Right lobe of liver (tissue), 6 donors: ENCODE measurements at regions not wholly inside any gene's neighbourhood (a gene's known extent, or its start where the extent isn't known, plus 50 kb on each side); places are given as distances from the start of the nearest gene placed in this dataset.

ENCODE experiments used
- ATAC-seq, 4 donors: fragments of 200-7000 bp; cut with Tn5 transposase; one replicate each; pipeline ENCODE4 v1.9.1; 2020; ENCODE audit warnings: mild to moderate bottlenecking in 4 of 4, moderate library complexity in 4 of 4
- DNase-seq, 3 donors: peaks; one replicate each; pipeline ENCODE4 v3.0.0-alpha.2; 2020
- H3K27ac ChIP-seq, 3 donors: fragments of 200-600 bp; one replicate each; pipeline ENCODE4 v1.8.0; 2022
- H3K27me3 ChIP-seq, 2 donors: fragments of 200-600 bp; one replicate each; pipeline ENCODE4 v1.8.0; 2022
- H3K36me3 ChIP-seq, 4 donors: fragments of 200-600 bp; sonication (generic) in 1 of 4; one replicate each; pipeline versions ENCODE4 v1.5.1 to v1.8.0; 2017 to 2022; ENCODE audit warnings: control low read depth in 1 of 4
- H3K4me1 ChIP-seq, 4 donors: fragments of 200-600 bp; sonication (generic) in 1 of 4; one replicate each; pipeline versions ENCODE4 v1.5.1 to v1.8.0; 2017 to 2022; ENCODE audit warnings: control low read depth in 1 of 4
- H3K4me3 ChIP-seq, 3 donors: fragments of 200-600 bp; one replicate each; pipeline ENCODE4 v1.8.0; 2022
- H3K9me3 ChIP-seq, 4 donors: fragments of 200-600 bp; sonication (generic) in 1 of 4; one replicate each; pipeline versions ENCODE4 v1.5.1 to v1.8.0; 2017 to 2022; ENCODE audit warnings: control low read depth in 1 of 4
- POLR2A ChIP-seq: fragments of 450-650 bp; IDR thresholded peaks from one replicate; pipeline ENCODE4 v1.6.1; 2017; ENCODE audit warnings: antibody characterized with exemption, mild to moderate bottlenecking
- WGBS: methylation state at CpG from one replicate; pipeline ENCODE4 v1.1.6; 2018; ENCODE audit warnings: low coverage, low lambda C conversion rate; ENCODE audit not compliant: insufficient coverage; ENCODE audit errors: missing lambda C conversion rate; 5-methylcytosine and 5-hydroxymethylcytosine counted together
- intact Hi-C, 2 donors: fragments of 100-400 bp; cut with DNase I; formaldehyde crosslinking; loops; one replicate each; pipeline versions ENCODE4 v1.11.2 to v1.14.1; 2022
- TF ChIP-seq, protein P1 (sequence below), 4 donors: fragments of 200-600 bp in 3 of 4; fragments of 450-650 bp in 1 of 4; IDR thresholded peaks; one replicate each; pipeline versions ENCODE4 v1.5.1 to v1.8.0; 2016 to 2022; ENCODE audit warnings: antibody characterized with exemption in 4 of 4, mild to moderate bottlenecking in 2 of 4
- donor health status: DM: no; HTN: yes; CAD: no.
- donor health status: DM: no; HTN: no; CAD: no.
- donor health status: DM: no; HTN: no; CAD: no.
- donor health status: DM: no; HTN: yes; CAD: no.
- donor health status: DM: no; HTN: yes; CAD: no.

DNA sequence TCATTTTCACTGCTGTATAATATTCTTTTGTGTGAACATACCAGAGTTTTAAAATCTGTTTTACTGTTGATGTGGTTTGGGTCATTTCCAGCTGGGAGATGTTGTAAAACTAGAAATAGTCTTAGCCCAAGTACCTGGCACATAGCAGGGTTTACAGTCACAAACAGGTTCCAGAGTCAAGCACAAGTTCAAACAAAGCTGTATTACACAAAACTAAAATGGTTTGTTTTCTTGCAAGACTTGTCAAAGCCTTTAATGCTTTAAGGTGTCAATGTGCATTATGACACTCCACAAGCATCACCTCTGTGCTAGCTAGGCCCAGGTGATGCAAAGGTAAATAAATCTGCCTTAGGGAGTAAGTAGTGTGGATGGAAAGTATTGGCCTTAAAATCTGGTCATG, 379.1 kb downstream of the MN1 start:
- no peaks in the 10 kb centered on the region for H3K27me3 ChIP-seq
- H3K4me3 ChIP-seq, result no peak overlapping the region
- H3K27ac ChIP-seq, result no peak overlapping the region
- intact Hi-C loops, result no loop called here
- peaks cover 0 to 15% (median 7%) of the 10 kb centered on the region in 4 donors for H3K4me1 ChIP-seq
- H3K9me3 ChIP-seq, result no peaks in the 10 kb centered on the region
- no peaks in the 10 kb centered on the region for H3K36me3 ChIP-seq
- DNase-seq (no peak), ATAC-seq (no peak)
- no peak for TF ChIP-seq POLR2A
- TF ChIP-seq, protein P1, sequence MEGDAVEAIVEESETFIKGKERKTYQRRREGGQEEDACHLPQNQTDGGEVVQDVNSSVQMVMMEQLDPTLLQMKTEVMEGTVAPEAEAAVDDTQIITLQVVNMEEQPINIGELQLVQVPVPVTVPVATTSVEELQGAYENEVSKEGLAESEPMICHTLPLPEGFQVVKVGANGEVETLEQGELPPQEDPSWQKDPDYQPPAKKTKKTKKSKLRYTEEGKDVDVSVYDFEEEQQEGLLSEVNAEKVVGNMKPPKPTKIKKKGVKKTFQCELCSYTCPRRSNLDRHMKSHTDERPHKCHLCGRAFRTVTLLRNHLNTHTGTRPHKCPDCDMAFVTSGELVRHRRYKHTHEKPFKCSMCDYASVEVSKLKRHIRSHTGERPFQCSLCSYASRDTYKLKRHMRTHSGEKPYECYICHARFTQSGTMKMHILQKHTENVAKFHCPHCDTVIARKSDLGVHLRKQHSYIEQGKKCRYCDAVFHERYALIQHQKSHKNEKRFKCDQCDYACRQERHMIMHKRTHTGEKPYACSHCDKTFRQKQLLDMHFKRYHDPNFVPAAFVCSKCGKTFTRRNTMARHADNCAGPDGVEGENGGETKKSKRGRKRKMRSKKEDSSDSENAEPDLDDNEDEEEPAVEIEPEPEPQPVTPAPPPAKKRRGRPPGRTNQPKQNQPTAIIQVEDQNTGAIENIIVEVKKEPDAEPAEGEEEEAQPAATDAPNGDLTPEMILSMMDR (IDR thresholded peaks at IDR 0.05), result no peak

DNA sequence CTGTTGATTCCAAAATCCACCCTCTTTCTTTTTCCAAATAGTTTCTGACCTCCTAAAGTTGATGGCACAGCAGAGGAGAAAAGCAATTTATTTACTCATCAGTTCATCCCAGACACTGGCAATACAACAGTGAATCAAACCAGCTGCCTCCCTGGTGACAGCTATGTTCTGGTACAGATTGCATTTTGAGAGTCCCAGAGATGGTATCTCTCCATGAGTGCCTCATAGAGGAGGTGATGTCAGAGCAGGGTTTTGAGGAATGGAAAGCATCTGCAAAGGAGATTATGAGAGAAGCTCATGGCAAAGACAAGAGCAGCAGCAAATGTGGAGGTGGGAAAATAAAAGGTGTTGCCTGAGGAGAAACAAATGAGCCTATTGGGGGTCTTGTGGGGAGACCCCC, 377.2 kb downstream of the MN1 start:
- no peaks in the 10 kb centered on the region for H3K27me3 ChIP-seq
- TF ChIP-seq, protein P1 (IDR thresholded peaks at IDR 0.05), result no peak
- TF ChIP-seq POLR2A, result no peak
- H3K4me1 ChIP-seq, result peaks cover 0 to 15% (median 7%) of the 10 kb centered on the region in 4 donors
- no peak overlapping the region for H3K4me3 ChIP-seq
- H3K27ac ChIP-seq, result no peak overlapping the region
- ATAC-seq, result no peak
- H3K9me3 ChIP-seq, result no peaks in the 10 kb centered on the region
- no peaks in the 10 kb centered on the region for H3K36me3 ChIP-seq
- intact Hi-C loops, result no loop called here
- no peak for DNase-seq

DNA sequence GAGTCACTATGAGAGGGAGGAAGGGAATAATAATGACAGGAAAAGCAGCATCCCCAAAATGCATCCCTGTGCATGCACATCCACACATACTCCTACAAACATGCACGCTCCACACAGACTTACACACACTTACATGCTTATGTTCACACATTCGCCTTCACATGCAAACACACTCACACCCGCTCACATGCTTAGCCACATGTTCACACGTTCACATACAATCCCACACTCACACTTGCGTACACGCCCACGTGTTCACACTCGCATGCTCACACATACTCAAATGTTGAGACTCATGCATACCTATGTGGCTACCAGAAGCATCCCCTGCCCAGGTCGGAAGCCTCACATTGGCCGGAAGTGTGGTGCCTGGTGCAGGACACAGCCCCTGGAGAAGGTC, 372.1 kb downstream of the MN1 start:
- Histone ChIP-seq H3K4me1 (peaks cover 0 to 4% (median 0%) of the 10 kb centered on the region in 4 donors), H3K36me3 (no peaks in the 10 kb centered on the region), H3K9me3 (no peaks in the 10 kb centered on the region), H3K27ac (no peak overlapping the region), H3K27me3 (no peaks in the 10 kb centered on the region), H3K4me3 (no peak overlapping the region)
- intact Hi-C loops, result no loop called here
- ATAC-seq, result no peak
- no peak for DNase-seq
- TF ChIP-seq, protein P1 (IDR thresholded peaks at IDR 0.05), result no peak
- WGBS, result 85% methylated on average over 10 of the region's 10 CpGs

DNA sequence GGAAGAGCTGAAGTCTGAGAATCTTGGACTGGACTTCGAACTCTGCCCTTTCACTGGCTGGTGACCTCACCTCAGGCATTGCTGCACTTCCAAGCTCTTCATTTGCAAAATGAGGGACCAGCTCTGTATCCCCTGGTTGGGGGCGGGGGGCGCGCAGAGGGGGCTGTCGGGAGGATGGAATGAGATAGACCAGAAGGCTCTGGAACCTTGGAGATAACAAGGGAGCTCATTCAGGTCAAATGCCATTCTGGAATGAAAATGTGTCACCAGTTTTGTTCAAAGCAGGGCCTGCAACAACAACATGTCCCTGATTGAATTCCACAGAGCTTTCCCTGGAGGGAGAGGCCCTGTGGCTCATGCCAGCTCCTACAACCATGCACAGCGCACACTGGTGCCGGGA, 370.5 kb downstream of the MN1 start:
- H3K9me3 ChIP-seq, result no peaks in the 10 kb centered on the region
- intact Hi-C loops, result no loop called here
- H3K4me3 ChIP-seq, result no peak overlapping the region
- DNase-seq (no peak), ATAC-seq (no peak)
- WGBS, result 79% methylated on average over 2 of the region's 7 CpGs
- H3K27me3 ChIP-seq, result no peaks in the 10 kb centered on the region
- no peak overlapping the region for H3K27ac ChIP-seq
- no peaks in the 10 kb centered on the region for H3K36me3 ChIP-seq
- H3K4me1 ChIP-seq, result peaks cover 0 to 4% (median 0%) of the 10 kb centered on the region in 4 donors
- TF ChIP-seq, protein P1 (IDR thresholded peaks at IDR 0.05), result no peak
- no peak for TF ChIP-seq POLR2A

DNA sequence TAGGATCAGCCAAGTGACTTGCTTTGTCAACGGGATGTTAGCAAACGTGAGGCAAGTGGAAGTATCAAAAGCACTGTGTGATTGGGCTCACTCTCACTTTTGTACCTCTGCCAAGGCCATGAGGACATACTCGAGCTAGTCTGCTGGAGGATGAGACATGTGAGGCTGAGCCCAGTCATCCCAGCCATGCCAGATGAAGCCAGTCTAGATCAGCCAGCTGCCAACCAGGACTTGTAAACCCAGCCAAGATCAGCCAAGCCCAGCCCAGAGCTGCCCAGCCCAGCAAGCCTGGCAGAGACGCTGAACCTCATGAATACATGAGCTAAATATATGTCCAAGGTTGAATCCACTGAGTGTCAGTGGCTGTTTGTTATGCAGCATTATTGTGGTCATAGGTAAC, 369.7 kb downstream of the MN1 start:
- intact Hi-C loops, result no loop called here
- Histone ChIP-seq H3K27me3 (no peaks in the 10 kb centered on the region), H3K27ac (no peak overlapping the region), H3K4me3 (no peak overlapping the region), H3K4me1 (peaks cover 0 to 4% (median 0%) of the 10 kb centered on the region in 4 donors), H3K9me3 (no peaks in the 10 kb centered on the region), H3K36me3 (no peaks in the 10 kb centered on the region)
- ATAC-seq (peak in 1 of 4 donors; percentile 23), DNase-seq (no peak)
- TF ChIP-seq POLR2A, result no peak
- TF ChIP-seq, protein P1 (IDR thresholded peaks at IDR 0.05), result no peak
- 56% methylated on average over 4 of the region's 4 CpGs for WGBS
